Parathyroid adenoma (tissue), 2 donors: ENCODE measurements at regions not wholly inside any gene's neighbourhood (a gene's known extent, or its start where the extent isn't known, plus 50 kb on each side); places are given as distances from the start of the nearest gene placed in this dataset.

ENCODE experiments used
- H2AFZ ChIP-seq: fragments of 300-600 bp; sonication (generic); one replicate; pipeline ENCODE4 v1.7.0; 2017; ENCODE audit warnings: antibody characterized with exemption, mild to moderate bottlenecking
- H3K27ac ChIP-seq: fragments of 300-600 bp; sonication (generic); one replicate; pipeline ENCODE4 v1.7.0; 2017
- H3K27me3 ChIP-seq: fragments of 300-600 bp; sonication (generic); one replicate; pipeline ENCODE4 v1.7.0; 2017; ENCODE audit warnings: low read length; ENCODE audit not compliant: control insufficient read depth, insufficient read depth
- H3K36me3 ChIP-seq: fragments of 300-600 bp; sonication (generic); one replicate; pipeline ENCODE4 v1.7.0; 2017; ENCODE audit warnings: low read length; ENCODE audit not compliant: control insufficient read depth, insufficient read depth
- H3K4me1 ChIP-seq: fragments of 300-600 bp; sonication (generic); one replicate; pipeline ENCODE4 v1.7.0; 2017; ENCODE audit warnings: control low read depth
- H3K4me2 ChIP-seq: fragments of 300-600 bp; sonication (generic); one replicate; pipeline ENCODE4 v1.7.0; 2017; ENCODE audit warnings: low read length
- H3K4me3 ChIP-seq: fragments of 300-600 bp; sonication (generic); one replicate; pipeline ENCODE4 v1.7.0; 2017; ENCODE audit warnings: low read depth, low read length
- H3K79me2 ChIP-seq: fragments of 300-600 bp; sonication (generic); one replicate; pipeline ENCODE4 v1.7.0; 2017; ENCODE audit warnings: control low read depth
- H3K9ac ChIP-seq: fragments of 300-600 bp; sonication (generic); one replicate; pipeline ENCODE4 v1.7.0; 2017; ENCODE audit warnings: mild to moderate bottlenecking
- H3K9me3 ChIP-seq: fragments of 300-600 bp; sonication (generic); one replicate; pipeline ENCODE4 v1.7.0; 2017; ENCODE audit warnings: low read length; ENCODE audit not compliant: control insufficient read depth
- TF ChIP-seq, protein P1 (sequence below): fragments of 300-600 bp; sonication (generic); IDR thresholded peaks from one replicate; pipeline ENCODE4 v1.7.0; 2017; ENCODE audit warnings: antibody characterized with exemption, mild to moderate bottlenecking
- donor health status: primary hyperparathyroidism.

DNA sequence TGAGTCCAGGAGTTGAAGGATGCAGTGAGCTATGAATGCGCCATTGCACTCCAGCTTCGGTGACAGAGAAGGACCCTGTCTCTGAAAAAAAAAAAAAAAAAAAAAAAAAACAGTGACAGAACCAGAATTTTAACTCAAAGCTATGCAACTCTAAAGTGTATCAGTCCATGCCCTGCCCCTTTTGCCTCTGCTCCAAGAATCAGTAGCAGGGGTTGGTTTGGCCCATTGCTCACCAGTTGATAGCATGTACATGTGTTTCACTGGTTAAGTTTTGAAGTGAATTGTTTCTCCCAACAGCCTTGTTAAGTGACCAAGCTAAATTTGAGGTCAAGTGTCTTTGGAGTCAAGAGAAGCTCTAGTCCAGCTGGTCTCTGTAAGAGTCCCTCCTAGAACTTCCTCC is 245.9 kb downstream of the PLPP3 start:
- no peak overlapping the region for H3K4me2 ChIP-seq
- no peak overlapping the region for H3K27ac ChIP-seq
- H3K4me1 ChIP-seq, result no peaks in the 10 kb centered on the region
- H3K36me3 ChIP-seq, result no peaks in the 10 kb centered on the region
- H3K79me2 ChIP-seq, result no peaks in the 10 kb centered on the region
- TF ChIP-seq, protein P1, sequence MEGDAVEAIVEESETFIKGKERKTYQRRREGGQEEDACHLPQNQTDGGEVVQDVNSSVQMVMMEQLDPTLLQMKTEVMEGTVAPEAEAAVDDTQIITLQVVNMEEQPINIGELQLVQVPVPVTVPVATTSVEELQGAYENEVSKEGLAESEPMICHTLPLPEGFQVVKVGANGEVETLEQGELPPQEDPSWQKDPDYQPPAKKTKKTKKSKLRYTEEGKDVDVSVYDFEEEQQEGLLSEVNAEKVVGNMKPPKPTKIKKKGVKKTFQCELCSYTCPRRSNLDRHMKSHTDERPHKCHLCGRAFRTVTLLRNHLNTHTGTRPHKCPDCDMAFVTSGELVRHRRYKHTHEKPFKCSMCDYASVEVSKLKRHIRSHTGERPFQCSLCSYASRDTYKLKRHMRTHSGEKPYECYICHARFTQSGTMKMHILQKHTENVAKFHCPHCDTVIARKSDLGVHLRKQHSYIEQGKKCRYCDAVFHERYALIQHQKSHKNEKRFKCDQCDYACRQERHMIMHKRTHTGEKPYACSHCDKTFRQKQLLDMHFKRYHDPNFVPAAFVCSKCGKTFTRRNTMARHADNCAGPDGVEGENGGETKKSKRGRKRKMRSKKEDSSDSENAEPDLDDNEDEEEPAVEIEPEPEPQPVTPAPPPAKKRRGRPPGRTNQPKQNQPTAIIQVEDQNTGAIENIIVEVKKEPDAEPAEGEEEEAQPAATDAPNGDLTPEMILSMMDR, result no peak
- H3K4me3 ChIP-seq, result no peak overlapping the region
- H3K9me3 ChIP-seq, result no peaks in the 10 kb centered on the region
- H3K27me3 ChIP-seq, result no peaks in the 10 kb centered on the region
- no peak overlapping the region for H3K9ac ChIP-seq
- H2AFZ ChIP-seq, result no peak overlapping the region

DNA sequence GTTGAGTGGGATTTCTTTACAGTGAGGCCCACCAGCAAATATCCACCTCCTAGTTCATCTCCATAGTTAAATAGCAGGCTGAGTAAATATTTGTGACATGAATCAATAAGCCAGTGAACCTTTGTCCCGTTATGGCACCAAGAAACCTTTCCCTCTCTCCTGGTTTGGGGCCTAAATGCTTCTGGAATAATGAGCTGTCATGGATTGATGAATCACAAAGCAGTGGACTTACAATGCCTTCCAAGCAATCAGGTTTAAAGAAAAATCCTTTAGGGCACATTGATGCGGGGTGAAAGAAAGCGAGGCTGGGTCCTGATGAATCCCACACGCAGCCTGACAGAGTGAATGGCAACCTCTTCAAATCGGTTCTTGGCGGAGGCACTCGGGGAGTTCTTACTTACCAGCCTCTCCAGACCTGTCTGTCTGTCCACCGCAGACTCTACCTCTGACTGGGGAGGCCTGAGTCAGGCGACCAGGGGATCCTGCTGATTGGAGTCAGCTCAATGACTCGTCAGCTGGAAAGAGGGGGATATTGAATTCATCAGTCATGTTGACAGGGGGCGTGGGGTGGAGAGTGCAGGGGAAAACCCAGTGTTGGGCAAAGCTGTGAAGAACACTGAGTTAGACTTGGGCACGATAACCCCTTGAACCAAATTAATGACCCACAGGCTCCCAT is 247.3 kb downstream of the PLPP3 start:
- H3K27me3 ChIP-seq, result no peaks in the 10 kb centered on the region
- no peaks in the 10 kb centered on the region for H3K79me2 ChIP-seq
- H2AFZ ChIP-seq, result no peak overlapping the region
- H3K4me3 ChIP-seq, result no peak overlapping the region
- H3K9ac ChIP-seq, result no peak overlapping the region
- TF ChIP-seq, protein P1, result no peak
- no peak overlapping the region for H3K4me2 ChIP-seq
- no peaks in the 10 kb centered on the region for H3K9me3 ChIP-seq
- no peaks in the 10 kb centered on the region for H3K36me3 ChIP-seq
- H3K27ac ChIP-seq, result no peak overlapping the region
- no peaks in the 10 kb centered on the region for H3K4me1 ChIP-seq

DNA sequence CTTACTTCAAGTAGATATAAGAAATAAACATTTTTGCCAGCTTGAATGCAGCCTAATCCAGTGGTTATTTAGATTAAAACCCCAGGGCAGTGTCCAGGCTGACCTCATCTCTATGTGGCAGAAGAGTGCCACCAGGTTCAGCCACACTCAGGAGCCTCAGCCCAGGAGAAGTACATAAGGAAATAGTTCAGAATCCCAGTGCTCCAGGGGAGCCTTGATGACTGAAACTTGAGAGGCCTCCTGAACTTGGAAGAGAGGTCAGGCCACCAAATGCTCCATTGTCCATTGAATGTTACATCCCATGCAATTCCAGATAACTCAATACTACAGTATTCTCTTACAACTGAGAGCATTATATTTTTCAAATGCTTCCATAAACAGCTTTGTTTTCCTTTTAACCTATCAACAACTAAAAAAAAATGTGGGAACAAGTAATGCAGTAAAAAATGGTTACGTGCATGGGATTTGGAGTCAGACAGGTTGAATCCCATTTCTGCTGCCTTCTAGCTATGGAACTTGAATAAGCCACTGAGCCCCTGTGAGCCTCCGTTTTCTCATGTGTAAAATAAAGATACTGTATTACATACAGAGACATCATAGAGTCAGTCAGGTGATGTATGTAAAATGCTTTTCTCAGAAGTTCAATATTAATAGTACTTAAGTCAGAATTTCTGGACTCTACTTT is 248.0 kb downstream of the PLPP3 start:
- Histone ChIP-seq H2AFZ (no peak overlapping the region), H3K27me3 (no peaks in the 10 kb centered on the region), H3K79me2 (no peaks in the 10 kb centered on the region), H3K4me1 (no peaks in the 10 kb centered on the region), H3K9me3 (no peaks in the 10 kb centered on the region), H3K4me3 (no peak overlapping the region), H3K4me2 (no peak overlapping the region), H3K36me3 (no peaks in the 10 kb centered on the region), H3K27ac (no peak overlapping the region), H3K9ac (no peak overlapping the region)
- TF ChIP-seq, protein P1, result no peak

DNA sequence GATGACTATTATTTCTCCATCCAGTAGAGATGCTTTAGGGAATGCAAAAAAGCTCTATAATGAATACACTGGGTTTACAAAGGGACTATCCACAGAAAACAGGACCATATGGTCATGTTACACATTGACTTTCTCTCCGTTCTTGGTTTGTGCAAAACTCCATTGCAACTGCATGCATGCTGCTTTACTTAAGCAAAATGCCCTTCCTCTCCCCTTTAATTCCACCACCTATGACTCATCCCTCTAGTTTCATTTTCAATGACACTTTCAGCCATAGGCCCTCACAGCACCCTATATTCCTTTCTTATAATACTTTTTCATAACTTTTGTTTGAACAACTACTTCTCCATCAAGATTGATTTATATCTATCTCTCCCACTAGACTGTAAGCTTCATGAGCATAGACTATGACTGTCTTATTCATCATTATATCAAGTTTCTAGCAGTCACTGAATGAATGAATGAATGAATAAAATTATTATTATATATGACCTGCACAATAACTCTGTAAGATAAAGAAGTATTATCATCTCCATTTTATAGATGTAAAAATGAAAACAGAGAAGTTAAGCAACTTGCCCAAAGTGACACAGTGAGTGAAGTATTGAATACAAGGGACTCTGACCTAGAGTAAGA is 248.9 kb downstream of the PLPP3 start:
- no peak overlapping the region for H3K4me2 ChIP-seq
- H3K9ac ChIP-seq, result no peak overlapping the region
- H3K79me2 ChIP-seq, result no peaks in the 10 kb centered on the region
- no peaks in the 10 kb centered on the region for H3K9me3 ChIP-seq
- H3K27me3 ChIP-seq, result no peaks in the 10 kb centered on the region
- H3K27ac ChIP-seq, result no peak overlapping the region
- TF ChIP-seq, protein P1, result no peak
- no peak overlapping the region for H3K4me3 ChIP-seq
- H3K4me1 ChIP-seq, result no peaks in the 10 kb centered on the region
- H3K36me3 ChIP-seq, result no peaks in the 10 kb centered on the region
- H2AFZ ChIP-seq, result no peak overlapping the region
